ENCODE measurements at regions not wholly inside any gene's neighbourhood (a gene's known extent, or its start where the extent isn't known, plus 50 kb on each side); places are given as distances from the start of the nearest gene placed in this dataset.

GRCh38 chr2:41840702-41841551, 206.9 kb upstream of the PKDCC start:
- H3K27me3 ChIP-seq (ENCODE audit: insufficient read depth, insufficient read length): peaks cover 61% of the 10 kb centered on the region
- no peaks in the 10 kb centered on the region for H3K4me1 ChIP-seq (ENCODE audit: insufficient read depth, insufficient read length)
- peak overlapping the region; percentile 75 for H3K4me3 ChIP-seq (ENCODE audit: insufficient read length, low read depth)

GRCh38 chr2:41846962-41847361, 200.9 kb upstream of the PKDCC start:
- H3K9me3 ChIP-seq (ENCODE audit: insufficient read depth, low read length): no peaks in the 10 kb centered on the region
- H3K9ac ChIP-seq (ENCODE audit: insufficient read length, low read depth): no peak overlapping the region
- TF ChIP-seq ZNF274 (IDR thresholded peaks at IDR 0.05; ENCODE audit: low read depth, low read length): no peak
- no peak for TF ChIP-seq YY1 (IDR thresholded peaks at IDR 0.05; ENCODE audit: insufficient read depth, insufficient read length)
- TF ChIP-seq SUZ12 (IDR thresholded peaks at IDR 0.05; ENCODE audit: extremely low read depth, insufficient read depth, insufficient read length): no peak
- H3K27me3 ChIP-seq (ENCODE audit: insufficient read depth, insufficient read length): peaks cover 40% of the 10 kb centered on the region
- DNase-seq (ENCODE audit: low read depth, low spot score): no peak
- no peaks in the 10 kb centered on the region for H3K4me1 ChIP-seq (ENCODE audit: insufficient read depth, insufficient read length)
- no peaks in the 10 kb centered on the region for H3K36me3 ChIP-seq (ENCODE audit: insufficient read depth, insufficient read length, low read length)
- H3K4me3 ChIP-seq (ENCODE audit: insufficient read length, low read depth): no peak overlapping the region

More at GRCh38 chr2:41840702-41841551, 206.9 kb upstream of the PKDCC start:
- Histone ChIP-seq H3K9me3 (ENCODE audit: insufficient read depth, low read length) (no peaks in the 10 kb centered on the region), H3K36me3 (ENCODE audit: insufficient read depth, insufficient read length, low read length) (no peaks in the 10 kb centered on the region), H3K9ac (ENCODE audit: insufficient read length, low read depth) (peak overlapping the region; percentile 84)
- peak; percentile 97 for DNase-seq (ENCODE audit: low read depth, low spot score)
- TF ChIP-seq SUZ12 (IDR thresholded peaks at IDR 0.05; ENCODE audit: extremely low read depth, insufficient read depth, insufficient read length) (no peak), ZNF274 (IDR thresholded peaks at IDR 0.05; ENCODE audit: low read depth, low read length) (no peak), YY1 (IDR thresholded peaks at IDR 0.05; ENCODE audit: insufficient read depth, insufficient read length) (no peak)

DNA sequence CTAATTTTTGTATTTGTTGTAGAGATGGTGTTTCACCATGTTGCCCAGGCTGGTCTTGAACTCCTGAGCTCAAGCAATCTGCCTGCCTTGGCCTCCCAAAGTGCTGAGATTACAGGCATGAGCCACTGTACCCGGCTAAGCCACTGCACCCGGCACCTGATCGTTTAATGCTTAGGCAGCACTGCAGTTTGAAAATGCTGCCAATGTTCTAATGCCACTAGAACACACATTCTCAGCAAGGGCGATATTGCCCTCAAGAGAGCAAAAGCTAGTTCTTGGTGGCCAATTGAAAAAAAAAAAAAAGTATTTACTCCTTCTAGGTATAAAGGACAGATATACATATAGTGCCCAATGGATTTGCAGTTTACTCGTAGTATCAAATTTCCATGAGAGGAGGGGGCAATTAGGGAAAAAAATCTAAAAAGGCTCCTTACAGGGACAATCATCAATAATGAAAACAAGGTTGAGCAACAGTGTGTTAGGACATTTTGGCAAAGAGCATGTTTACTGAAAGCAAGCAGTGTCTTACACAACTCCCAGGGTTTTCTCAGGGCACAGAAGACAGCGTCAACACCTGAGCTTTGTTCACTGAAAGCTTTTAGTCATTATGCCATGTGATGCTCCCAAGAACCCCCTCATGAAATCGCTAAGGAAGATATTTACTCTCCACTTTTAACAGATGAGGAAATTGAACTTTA, 199.9 kb upstream of the PKDCC start:
- Histone ChIP-seq H3K9ac (ENCODE audit: insufficient read length, low read depth) (no peak overlapping the region), H3K36me3 (ENCODE audit: insufficient read depth, insufficient read length, low read length) (no peaks in the 10 kb centered on the region), H3K27me3 (ENCODE audit: insufficient read depth, insufficient read length) (peaks cover 32% of the 10 kb centered on the region), H3K4me1 (ENCODE audit: insufficient read depth, insufficient read length) (no peaks in the 10 kb centered on the region), H3K9me3 (ENCODE audit: insufficient read depth, low read length) (no peaks in the 10 kb centered on the region), H3K4me3 (ENCODE audit: insufficient read length, low read depth) (no peak overlapping the region)
- DNase-seq (ENCODE audit: low read depth, low spot score): no peak
- TF ChIP-seq ZNF274 (IDR thresholded peaks at IDR 0.05; ENCODE audit: low read depth, low read length) (no peak), SUZ12 (IDR thresholded peaks at IDR 0.05; ENCODE audit: extremely low read depth, insufficient read depth, insufficient read length) (no peak), YY1 (IDR thresholded peaks at IDR 0.05; ENCODE audit: insufficient read depth, insufficient read length) (no peak)

DNA sequence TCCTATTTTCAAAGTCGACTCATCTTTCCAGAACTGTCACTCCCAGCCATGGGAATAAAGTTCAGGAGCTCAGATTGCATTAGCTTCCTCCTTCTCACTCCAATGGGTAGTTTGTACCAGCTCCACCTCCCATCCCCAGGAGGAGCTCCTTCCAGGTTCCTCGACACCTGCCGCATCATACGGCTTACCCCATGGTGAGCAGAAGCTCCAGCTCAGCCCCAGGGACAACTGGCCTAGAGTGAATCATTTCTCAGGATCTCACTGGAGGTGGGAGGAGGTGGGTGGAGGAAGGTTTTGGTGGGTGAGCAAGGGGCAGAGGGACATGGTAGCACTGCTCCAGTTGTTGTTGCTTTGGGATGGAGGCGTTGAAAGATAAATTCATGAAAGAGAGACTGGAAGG, 196.3 kb upstream of the PKDCC start:
- DNase-seq (ENCODE audit: low read depth, low spot score): no peak
- no peaks in the 10 kb centered on the region for H3K36me3 ChIP-seq (ENCODE audit: insufficient read depth, insufficient read length, low read length)
- TF ChIP-seq YY1 (IDR thresholded peaks at IDR 0.05; ENCODE audit: insufficient read depth, insufficient read length): no peak
- no peak for TF ChIP-seq ZNF274 (IDR thresholded peaks at IDR 0.05; ENCODE audit: low read depth, low read length)
- no peak for TF ChIP-seq SUZ12 (IDR thresholded peaks at IDR 0.05; ENCODE audit: extremely low read depth, insufficient read depth, insufficient read length)
- no peak overlapping the region for H3K9ac ChIP-seq (ENCODE audit: insufficient read length, low read depth)
- H3K27me3 ChIP-seq (ENCODE audit: insufficient read depth, insufficient read length): peaks cover 6% of the 10 kb centered on the region
- H3K4me1 ChIP-seq (ENCODE audit: insufficient read depth, insufficient read length): no peaks in the 10 kb centered on the region
- H3K4me3 ChIP-seq (ENCODE audit: insufficient read length, low read depth): no peak overlapping the region
- H3K9me3 ChIP-seq (ENCODE audit: insufficient read depth, low read length): no peaks in the 10 kb centered on the region

GRCh38 chr2:41853427-41854191, 194.2 kb upstream of the PKDCC start:
- Histone ChIP-seq H3K4me3 (ENCODE audit: insufficient read length, low read depth) (no peak overlapping the region), H3K27me3 (ENCODE audit: insufficient read depth, insufficient read length) (peaks cover 6% of the 10 kb centered on the region), H3K9me3 (ENCODE audit: insufficient read depth, low read length) (no peaks in the 10 kb centered on the region), H3K9ac (ENCODE audit: insufficient read length, low read depth) (no peak overlapping the region), H3K4me1 (ENCODE audit: insufficient read depth, insufficient read length) (no peaks in the 10 kb centered on the region), H3K36me3 (ENCODE audit: insufficient read depth, insufficient read length, low read length) (no peaks in the 10 kb centered on the region)
- TF ChIP-seq SUZ12 (IDR thresholded peaks at IDR 0.05; ENCODE audit: extremely low read depth, insufficient read depth, insufficient read length) (no peak), ZNF274 (IDR thresholded peaks at IDR 0.05; ENCODE audit: low read depth, low read length) (no peak), YY1 (IDR thresholded peaks at IDR 0.05; ENCODE audit: insufficient read depth, insufficient read length) (no peak)
- DNase-seq (ENCODE audit: low read depth, low spot score): peak; percentile 62

GRCh38 chr2:41854227-41854626, 193.6 kb upstream of the PKDCC start:
- no peaks in the 10 kb centered on the region for H3K4me1 ChIP-seq (ENCODE audit: insufficient read depth, insufficient read length)
- no peak for TF ChIP-seq ZNF274 (IDR thresholded peaks at IDR 0.05; ENCODE audit: low read depth, low read length)
- no peak for TF ChIP-seq SUZ12 (IDR thresholded peaks at IDR 0.05; ENCODE audit: extremely low read depth, insufficient read depth, insufficient read length)
- no peak for TF ChIP-seq YY1 (IDR thresholded peaks at IDR 0.05; ENCODE audit: insufficient read depth, insufficient read length)
- no peak for DNase-seq (ENCODE audit: low read depth, low spot score)
- no peak overlapping the region for H3K9ac ChIP-seq (ENCODE audit: insufficient read length, low read depth)
- no peak overlapping the region for H3K4me3 ChIP-seq (ENCODE audit: insufficient read length, low read depth)
- no peaks in the 10 kb centered on the region for H3K36me3 ChIP-seq (ENCODE audit: insufficient read depth, insufficient read length, low read length)
- H3K27me3 ChIP-seq (ENCODE audit: insufficient read depth, insufficient read length): peaks cover 6% of the 10 kb centered on the region
- H3K9me3 ChIP-seq (ENCODE audit: insufficient read depth, low read length): no peaks in the 10 kb centered on the region

Data from NT2/D1 (cell line).